Ascending aorta (tissue), 2 donors: ENCODE measurements at regions not wholly inside any gene's neighbourhood (a gene's known extent, or its start where the extent isn't known, plus 50 kb on each side); places are given as distances from the start of the nearest gene placed in this dataset.
A peak's percentile ranks its signal among the peaks of the same experiment; 100 is the strongest.
"Not testable (repeated sequence)": the region's sequence is repeated elsewhere in the genome, so short reads cannot be mapped to it uniquely, and the experiment has no call there.

Source experiments
- DNase-seq, 2 donors: peaks; one replicate each; pipeline ENCODE4 v3.0.0-alpha.2; 2019; ENCODE audit warnings: low spot score in 2 of 2
- H3K27ac ChIP-seq, 2 donors: fragments of 200-600 bp; sonication (generic); one replicate each; pipeline ENCODE4 v1.5.1; 2016 to 2017; ENCODE audit warnings: mild to moderate bottlenecking in 1 of 2
- H3K27me3 ChIP-seq: fragments of 200-600 bp; sonication (generic); one replicate; pipeline ENCODE4 v1.5.1; 2017
- H3K36me3 ChIP-seq, 2 donors: fragments of 200-600 bp; sonication (generic); one replicate each; pipeline ENCODE4 v1.5.1; 2016
- H3K4me1 ChIP-seq, 2 donors: fragments of 200-600 bp; sonication (generic); one replicate each; pipeline ENCODE4 v1.5.1; 2016 to 2017; ENCODE audit warnings: mild to moderate bottlenecking in 1 of 2
- H3K4me3 ChIP-seq, 2 donors: fragments of 200-600 bp; sonication (generic); one replicate each; pipeline ENCODE4 v1.5.1; 2016 to 2017; ENCODE audit warnings: mild to moderate bottlenecking in 1 of 2
- H3K9me3 ChIP-seq, 2 donors: fragments of 200-600 bp; sonication (generic); one replicate each; pipeline ENCODE4 v1.5.1; 2016
- CTCF ChIP-seq, 3 experiments: fragments of 200-600 bp in 2 of 3; fragments of 450-650 bp in 1 of 3; sonication (generic) in 2 of 3; IDR thresholded peaks; one replicate each; pipeline ENCODE4 v1.5.1; 2016 to 2019; ENCODE audit warnings: antibody characterized with exemption in 3 of 3, mild to moderate bottlenecking in 1 of 3, moderate library complexity in 1 of 3
- intact Hi-C: fragments of 100-400 bp; cut with DNase I; formaldehyde crosslinking; loops from one replicate; pipeline ENCODE4 v1.15.1; 2023

- no peaks in the 10 kb centered on the region for H3K36me3 ChIP-seq
- DNase-seq: peak; percentile 52 to 74
- peak overlapping the region in 1 of 2 donors; percentile 15 for H3K27ac ChIP-seq
- H3K27me3 ChIP-seq: no peaks in the 10 kb centered on the region
- no peaks in the 10 kb centered on the region for H3K9me3 ChIP-seq
- intact Hi-C loops: no loop called here
- peak overlapping the region; percentile 30 to 71 for H3K4me3 ChIP-seq
- no peaks in the 10 kb centered on the region for H3K4me1 ChIP-seq
- TF ChIP-seq CTCF (IDR thresholded peaks at IDR 0.05): no peak
Measured at GRCh38 chr10:42367532-42368230, 270.7 kb downstream of the ZNF33B start.

- H3K4me1 ChIP-seq: no peaks in the 10 kb centered on the region
- H3K9me3 ChIP-seq: peaks cover under 1 to 9% of the 10 kb centered on the region in 2 donors
- H3K4me3 ChIP-seq: no peak overlapping the region
- no peaks in the 10 kb centered on the region for H3K36me3 ChIP-seq
- no peak overlapping the region for H3K27ac ChIP-seq
- no peaks in the 10 kb centered on the region for H3K27me3 ChIP-seq
- DNase-seq: no peak
- intact Hi-C loops: no loop called here
- no peak for TF ChIP-seq CTCF (IDR thresholded peaks at IDR 0.05)
Measured at GRCh38 chr10:42351745-42352144, 286.6 kb downstream of the ZNF33B start.

- H3K4me3 ChIP-seq, H3K27ac ChIP-seq, DNase-seq, H3K36me3 ChIP-seq, H3K4me1 ChIP-seq, intact Hi-C loops, H3K27me3 ChIP-seq: not testable (repeated sequence)
- peaks cover 68 to 84% of the 10 kb centered on the region in 2 donors for H3K9me3 ChIP-seq
Measured at GRCh38 chr10:42336593-42337337, 301.6 kb downstream of the ZNF33B start.

GRCh38 chr10:42335653-42336296 is 302.6 kb downstream of the ZNF33B start:
- intact Hi-C loops, H3K4me1 ChIP-seq, DNase-seq, H3K27ac ChIP-seq, H3K36me3 ChIP-seq, H3K27me3 ChIP-seq, H3K4me3 ChIP-seq: not testable (repeated sequence)
- H3K9me3 ChIP-seq: peaks cover 69 to 82% of the 10 kb centered on the region in 2 donors

- no peaks in the 10 kb centered on the region for H3K4me1 ChIP-seq
- no peaks in the 10 kb centered on the region for H3K36me3 ChIP-seq
- intact Hi-C loops: no loop called here
- no peak for DNase-seq
- H3K27me3 ChIP-seq: no peaks in the 10 kb centered on the region
- peaks cover 34 to 76% of the 10 kb centered on the region in 2 donors for H3K9me3 ChIP-seq
- no peak overlapping the region for H3K4me3 ChIP-seq
- H3K27ac ChIP-seq: no peak overlapping the region
- no peak for TF ChIP-seq CTCF (IDR thresholded peaks at IDR 0.05)
Measured at GRCh38 chr10:42304341-42304740, 334.0 kb downstream of the ZNF33B start.

- H3K4me1 ChIP-seq, DNase-seq, H3K36me3 ChIP-seq, H3K9me3 ChIP-seq, H3K27ac ChIP-seq, H3K27me3 ChIP-seq, H3K4me3 ChIP-seq, intact Hi-C loops: not testable (repeated sequence)
Measured at GRCh38 chr10:42281896-42282295, 356.5 kb downstream of the ZNF33B start.

GRCh38 chr10:42269788-42270187 is 368.6 kb downstream of the ZNF33B start:
- DNase-seq, H3K27me3 ChIP-seq, intact Hi-C loops, H3K36me3 ChIP-seq, H3K4me1 ChIP-seq, H3K9me3 ChIP-seq, H3K27ac ChIP-seq, H3K4me3 ChIP-seq: not testable (repeated sequence)

GRCh38 chr10:42263259-42263658 is 375.1 kb downstream of the ZNF33B start:
- H3K9me3 ChIP-seq, H3K27ac ChIP-seq, H3K4me1 ChIP-seq, H3K36me3 ChIP-seq, intact Hi-C loops, DNase-seq, H3K4me3 ChIP-seq, H3K27me3 ChIP-seq: not testable (repeated sequence)

- H3K9me3 ChIP-seq, H3K4me1 ChIP-seq, H3K36me3 ChIP-seq, H3K4me3 ChIP-seq, H3K27ac ChIP-seq, intact Hi-C loops, DNase-seq, H3K27me3 ChIP-seq: not testable (repeated sequence)
Measured at GRCh38 chr10:42243002-42243401, 395.4 kb downstream of the ZNF33B start.
